H9 (cell line): ENCODE measurements at regions not wholly inside any gene's neighbourhood (a gene's known extent, or its start where the extent isn't known, plus 50 kb on each side); places are given as distances from the start of the nearest gene placed in this dataset.

ENCODE experiments used
- DNase-seq: peaks from one replicate; pipeline ENCODE4 v3.0.0-alpha.2; 2017
- H2AFZ ChIP-seq: one replicate; pipeline ENCODE4 v1.6.1; 2013; ENCODE audit warnings: mild to moderate bottlenecking, low read length, control low read depth, moderate library complexity
- H2AK5ac ChIP-seq: 2 replicates; pipeline ENCODE4 v1.6.1; 2013; ENCODE audit warnings: low read length, control low read depth, mixed read lengths; ENCODE audit not compliant: insufficient read length
- H2BK120ac ChIP-seq: one replicate; pipeline ENCODE4 v1.6.1; 2013; ENCODE audit warnings: low read depth, mild to moderate bottlenecking, low read length, control low read depth, inconsistent platforms; ENCODE audit not compliant: poor library complexity, severe bottlenecking
- H2BK12ac ChIP-seq: 2 replicates; pipeline ENCODE4 v1.6.1; 2013; ENCODE audit warnings: low read length, control low read depth, mixed read lengths, low read depth; ENCODE audit not compliant: insufficient read length
- H2BK15ac ChIP-seq: 2 replicates; pipeline ENCODE4 v1.6.1; 2013; ENCODE audit warnings: low read depth, low read length, control low read depth
- H2BK20ac ChIP-seq: one replicate; pipeline ENCODE4 v1.6.1; 2013; ENCODE audit warnings: low read depth, mild to moderate bottlenecking, low read length, control low read depth, inconsistent platforms; ENCODE audit not compliant: poor library complexity, severe bottlenecking
- H2BK5ac ChIP-seq: 2 replicates; pipeline ENCODE4 v1.6.1; 2013; ENCODE audit warnings: low read length, control low read depth, mixed read lengths; ENCODE audit not compliant: insufficient read length
- H3K14ac ChIP-seq: 2 replicates; pipeline ENCODE4 v1.6.1; 2013; ENCODE audit warnings: low read length, control low read depth; ENCODE audit not compliant: insufficient read depth
- H3K18ac ChIP-seq: 2 replicates; pipeline ENCODE4 v1.6.1; 2013; ENCODE audit warnings: low read depth, mild to moderate bottlenecking, mixed read lengths, low read length, control low read depth; ENCODE audit not compliant: insufficient read length
- H3K23ac ChIP-seq: 2 replicates; pipeline ENCODE4 v1.6.1; 2013; ENCODE audit warnings: low read length, control low read depth, mixed read lengths, low read depth; ENCODE audit not compliant: insufficient read length
- H3K23me2 ChIP-seq: 2 replicates; pipeline ENCODE4 v1.6.1; 2013; ENCODE audit warnings: low read depth, mild to moderate bottlenecking, mixed read lengths, low read length, control low read depth; ENCODE audit not compliant: insufficient read length, poor library complexity, severe bottlenecking
- H3K27ac ChIP-seq: 2 replicates; pipeline ENCODE4 v1.5.1; 2013; ENCODE audit warnings: low read length, control low read depth, mixed read lengths, low read depth; ENCODE audit not compliant: insufficient read length
- H3K27me3 ChIP-seq: 2 replicates; pipeline ENCODE4 v1.6.1; 2013; ENCODE audit warnings: low read length, control low read depth, inconsistent platforms; ENCODE audit not compliant: insufficient read depth
- H3K4ac ChIP-seq: 2 replicates; pipeline ENCODE4 v1.6.1; 2013; ENCODE audit warnings: low read depth, mild to moderate bottlenecking, control low read depth, inconsistent platforms, low read length, moderate library complexity
- H3K4me1 ChIP-seq: 2 replicates; pipeline ENCODE4 v1.6.1; 2013; ENCODE audit warnings: low read length, control low read depth, inconsistent platforms; ENCODE audit not compliant: insufficient read depth
- H3K4me2 ChIP-seq: 2 replicates; pipeline ENCODE4 v1.6.1; 2013; ENCODE audit warnings: low read length, control low read depth, mixed read lengths; ENCODE audit not compliant: insufficient read length, insufficient read depth
- H3K56ac ChIP-seq: 2 replicates; pipeline ENCODE4 v1.6.1; 2013; ENCODE audit warnings: low read depth, mild to moderate bottlenecking, mixed read lengths, low read length, control low read depth; ENCODE audit not compliant: insufficient read length
- H3K79me1 ChIP-seq: 2 replicates; pipeline ENCODE4 v1.6.1; 2013; ENCODE audit warnings: low read depth, mild to moderate bottlenecking, moderate library complexity, low read length, control low read depth, inconsistent platforms; ENCODE audit not compliant: insufficient read depth, poor library complexity, severe bottlenecking
- H3K79me2 ChIP-seq: 2 replicates; pipeline ENCODE4 v1.6.1; 2013; ENCODE audit warnings: low read length, control low read depth, inconsistent platforms; ENCODE audit not compliant: insufficient read depth
- H3K9ac ChIP-seq: 2 replicates; pipeline ENCODE4 v1.6.1; 2013; ENCODE audit warnings: low read length, control low read depth, mixed read lengths; ENCODE audit not compliant: insufficient read length; ENCODE audit errors: extremely low read depth
- H3K9me3 ChIP-seq: one replicate; pipeline ENCODE4 v1.6.1; 2013; ENCODE audit warnings: low read depth, low read length, inconsistent platforms; ENCODE audit not compliant: control insufficient read depth
- H3T11ph ChIP-seq: one replicate; pipeline ENCODE4 v1.6.1; 2013; ENCODE audit warnings: mild to moderate bottlenecking, low read length, control low read depth, inconsistent platforms
- H4K20me1 ChIP-seq: one replicate; pipeline ENCODE4 v1.6.1; 2013; ENCODE audit not compliant: control insufficient read depth, insufficient read length, insufficient read depth
- H4K5ac ChIP-seq: 2 replicates; pipeline ENCODE4 v1.6.1; 2013; ENCODE audit warnings: low read depth, mild to moderate bottlenecking, mixed read lengths, low read length, control low read depth; ENCODE audit not compliant: insufficient read length
- H4K8ac ChIP-seq: replicated peaks from 2 replicates; pipeline ENCODE4 v1.6.1; 2013; ENCODE audit warnings: low read length, control low read depth, mixed read lengths, low read depth; ENCODE audit not compliant: insufficient read length
- H4K91ac ChIP-seq: 2 replicates; pipeline ENCODE4 v1.6.1; 2013; ENCODE audit warnings: low read depth, mild to moderate bottlenecking, moderate library complexity, mixed read lengths, low read length, control low read depth; ENCODE audit not compliant: insufficient read length
- H3K27ac Mint-ChIP-seq, 3 experiments: 2 replicates in 2 of 3; 3 replicates in 1 of 3; pipeline ENCODE4 v1.8.0; 2020 to 2021; ENCODE audit warnings: mixed read lengths in 3 of 3, mild to moderate bottlenecking in 1 of 3, moderate library complexity in 1 of 3
- H3K27me3 Mint-ChIP-seq: 2 replicates; pipeline ENCODE4 v1.8.0; 2021; ENCODE audit warnings: low read depth, mild to moderate bottlenecking, moderate library complexity, mixed read lengths
- H3K36me3 Mint-ChIP-seq, 3 experiments: 2 replicates in 2 of 3; 3 replicates in 1 of 3; pipeline ENCODE4 v1.8.0; 2020 to 2021; ENCODE audit warnings: low read depth in 3 of 3, mixed read lengths in 3 of 3; ENCODE audit not compliant: insufficient read depth in 1 of 3
- H3K4me1 Mint-ChIP-seq, 2 experiments: 2 replicates each; pipeline ENCODE4 v1.8.0; 2020; ENCODE audit warnings: mixed read lengths in 2 of 2
- H3K4me3 Mint-ChIP-seq, 2 experiments: 2 replicates in 1 of 2; 3 replicates in 1 of 2; pipeline ENCODE4 v1.8.0; 2020 to 2021; ENCODE audit warnings: mild to moderate bottlenecking in 2 of 2, mixed read lengths in 2 of 2, moderate library complexity in 1 of 2
- H3K9me3 Mint-ChIP-seq, 2 experiments: 2 replicates in 1 of 2; 3 replicates in 1 of 2; pipeline ENCODE4 v1.8.0; 2020; ENCODE audit warnings: mild to moderate bottlenecking in 2 of 2, mixed read lengths in 2 of 2, moderate library complexity in 1 of 2
- CTCF ChIP-seq: fragments of 200-600 bp; sonication (generic); conservative IDR thresholded peaks from 3 replicates; pipeline ENCODE4 v1.8.0; 2021; ENCODE audit warnings: antibody characterized with exemption, mild to moderate bottlenecking
- WGBS: extraction: QIAGEN DNeasy Blood & Tissue Kit; methylation state at CpG from one replicate; pipeline ENCODE4 v1.1.7; 2013; ENCODE audit warnings: missing lambda C conversion rate, low lambda C conversion rate, mixed read lengths; ENCODE audit not compliant: insufficient read length; ENCODE audit errors: extremely low coverage; 5-methylcytosine and 5-hydroxymethylcytosine counted together

- no peaks in the 10 kb centered on the region for H3K79me2 ChIP-seq
- H3K9me3 Mint-ChIP-seq, result peaks cover 6 to 7% of the 10 kb centered on the region in 2 experiments
- no peak overlapping the region for H3K4me2 ChIP-seq
- no peak overlapping the region for H4K91ac ChIP-seq
- no peak overlapping the region for H2BK20ac ChIP-seq
- no peaks in the 10 kb centered on the region for H3K79me1 ChIP-seq
- peaks cover 68% of the 10 kb centered on the region for H3K27me3 Mint-ChIP-seq
- H3K9ac ChIP-seq, result no peak overlapping the region
- no peaks in the 10 kb centered on the region for H3K23me2 ChIP-seq
- no CpG with 5 or more reads among the region's 7 CpGs for WGBS
- peaks cover 3 to 6% (median 4%) of the 10 kb centered on the region in 3 experiments; a peak in 6 of 7 replicates for H3K36me3 Mint-ChIP-seq
- H3K9me3 ChIP-seq, result no peaks in the 10 kb centered on the region
- no peak overlapping the region for H2BK120ac ChIP-seq
- no peaks in the 10 kb centered on the region for H4K20me1 ChIP-seq
- H2AK5ac ChIP-seq, result no peak overlapping the region
- DNase-seq, result no peak
- H3K56ac ChIP-seq, result no peak overlapping the region
- no peak overlapping the region for H2BK12ac ChIP-seq
- H2AFZ ChIP-seq, result no peak overlapping the region
- H3K4me1 ChIP-seq, result peaks cover 16% of the 10 kb centered on the region
- 0 out of 7 replicates have a peak overlapping the region, but pooled peaks of 1 of the 3 experiments have one; percentile 6 for H3K27ac Mint-ChIP-seq
- H3K4me1 Mint-ChIP-seq, result peaks cover 45 to 54% of the 10 kb centered on the region in 2 experiments
- no peak overlapping the region for H2BK5ac ChIP-seq
- H3K23ac ChIP-seq, result no peak overlapping the region
- peak overlapping the region; percentile 45; the same call in 1 of the 2 replicates for H3K14ac ChIP-seq
- TF ChIP-seq CTCF, result no peak
- H3K4me3 Mint-ChIP-seq, result no peak overlapping the region
- H3T11ph ChIP-seq, result no peak overlapping the region
- no peak overlapping the region for H4K8ac ChIP-seq
- H4K5ac ChIP-seq, result no peak overlapping the region
- H3K4ac ChIP-seq, result no peak overlapping the region
- peaks cover 2% of the 10 kb centered on the region; the same call in 1 of the 2 replicates for H3K27me3 ChIP-seq
- no peak overlapping the region for H3K18ac ChIP-seq
- no peak overlapping the region for H3K27ac ChIP-seq
- H2BK15ac ChIP-seq, result no peak overlapping the region
Measured at GRCh38 chr1:217372049-217372970, 258.6 kb downstream of the GPATCH2 start.
